ENCODE measurements at regions not wholly inside any gene's neighbourhood (a gene's known extent, or its start where the extent isn't known, plus 50 kb on each side); places are given as distances from the start of the nearest gene placed in this dataset.

- no peak for TF ChIP-seq CTCF (IDR thresholded peaks at IDR 0.05; ENCODE audit: insufficient read depth, low read length, poor library complexity, severe bottlenecking)
- no peak for TF ChIP-seq EZH2phosphoT487 (conservative IDR thresholded peaks at IDR 0.05; ENCODE audit: low read length)
Observed at GRCh38 chr9:18012170-18012569, 433.3 kb downstream of the SH3GL2 start.

Measured in SU-DHL-6 (cell line).